CD4-positive, alpha-beta T cell treated with Interleukin-15 for 1 hour (primary cell): ENCODE measurements at regions not wholly inside any gene's neighbourhood (a gene's known extent, or its start where the extent isn't known, plus 50 kb on each side); places are given as distances from the start of the nearest gene placed in this dataset.
A peak's percentile ranks its signal among the peaks of the same experiment; 100 is the strongest.
"Not testable (repeated sequence)": the region's sequence is repeated elsewhere in the genome, so short reads cannot be mapped to it uniquely, and the experiment has no call there.

Experiments
- DNase-seq: peaks from one replicate; pipeline ENCODE4 v3.0.0-alpha.2; 2020

- no peak for DNase-seq
Measured at GRCh38 chrX:148268673-148269072, 231.7 kb upstream of the AFF2 start.

GRCh38 chrX:148269513-148269912 lies 230.9 kb upstream of the AFF2 start:
- DNase-seq, result no peak

GRCh38 chrX:148270499-148270898 lies 229.9 kb upstream of the AFF2 start:
- DNase-seq, result no peak

- no peak for DNase-seq
Measured at GRCh38 chrX:148271263-148271662, 229.2 kb upstream of the AFF2 start.

- DNase-seq, result no peak
Measured at GRCh38 chrX:148281920-148282319, 218.5 kb upstream of the AFF2 start.

GRCh38 chrX:148282504-148282903 lies 217.9 kb upstream of the AFF2 start:
- DNase-seq, result no peak

GRCh38 chrX:148284056-148284455 lies 216.4 kb upstream of the AFF2 start:
- DNase-seq, result no peak

- DNase-seq, result no peak
Measured at GRCh38 chrX:148284821-148285220, 215.6 kb upstream of the AFF2 start.

- no peak for DNase-seq
Measured at GRCh38 chrX:148288451-148288850, 212.0 kb upstream of the AFF2 start.

- DNase-seq, result no peak
Measured at GRCh38 chrX:148290041-148290440, 210.4 kb upstream of the AFF2 start.

GRCh38 chrX:148290931-148291330 lies 209.5 kb upstream of the AFF2 start:
- no peak for DNase-seq

GRCh38 chrX:148298737-148299136 lies 201.7 kb upstream of the AFF2 start:
- no peak for DNase-seq

GRCh38 chrX:148305214-148305613 lies 195.2 kb upstream of the AFF2 start:
- DNase-seq, result not testable (repeated sequence)

- DNase-seq, result no peak
Measured at GRCh38 chrX:148309413-148309812, 191.0 kb upstream of the AFF2 start.

- DNase-seq, result peak; percentile 62
Measured at GRCh38 chrX:148310426-148311165, 189.8 kb upstream of the AFF2 start.

- DNase-seq, result no peak
Measured at GRCh38 chrX:148311544-148311943, 188.9 kb upstream of the AFF2 start.

GRCh38 chrX:148314876-148315275 lies 185.5 kb upstream of the AFF2 start:
- no peak for DNase-seq

GRCh38 chrX:148316446-148316845 lies 184.0 kb upstream of the AFF2 start:
- DNase-seq, result no peak

GRCh38 chrX:148322906-148323305 lies 177.5 kb upstream of the AFF2 start:
- no peak for DNase-seq

- DNase-seq, result no peak
Measured at GRCh38 chrX:148333989-148334388, 166.4 kb upstream of the AFF2 start.

GRCh38 chrX:148337873-148338272 lies 162.5 kb upstream of the AFF2 start:
- no peak for DNase-seq

- no peak for DNase-seq
Measured at GRCh38 chrX:148354916-148355315, 145.5 kb upstream of the AFF2 start.

GRCh38 chrX:148361641-148362040 lies 138.8 kb upstream of the AFF2 start:
- DNase-seq, result no peak

- no peak for DNase-seq
Measured at GRCh38 chrX:148363471-148364235, 136.8 kb upstream of the AFF2 start.

GRCh38 chrX:148365233-148365632 lies 135.2 kb upstream of the AFF2 start:
- DNase-seq, result no peak
